Ovary (tissue), 3 donors: ENCODE measurements at regions not wholly inside any gene's neighbourhood (a gene's known extent, or its start where the extent isn't known, plus 50 kb on each side); places are given as distances from the start of the nearest gene placed in this dataset.

ENCODE experiments used
- EP300 ChIP-seq: sonication (generic); formaldehyde crosslinking; IDR thresholded peaks from one replicate; pipeline ENCODE4 v1.6.1; 2017; ENCODE audit warnings: antibody characterized with exemption
- POLR2A ChIP-seq: fragments of 450-650 bp; IDR thresholded peaks from one replicate; pipeline ENCODE4 v1.6.1; 2017; ENCODE audit warnings: antibody characterized with exemption, mild to moderate bottlenecking, moderate library complexity
- TF ChIP-seq, protein P1 (sequence below), 3 donors: fragments of 450-650 bp in 2 of 3; fragments of 200-600 bp in 1 of 3; IDR thresholded peaks; one replicate each; pipeline versions ENCODE4 v1.5.1 to v1.8.0; 2016 to 2022; ENCODE audit warnings: antibody characterized with exemption in 3 of 3, mild to moderate bottlenecking in 1 of 3
- donor health status: DM: no; HTN: no; CAD: no.

- TF ChIP-seq, protein P1, sequence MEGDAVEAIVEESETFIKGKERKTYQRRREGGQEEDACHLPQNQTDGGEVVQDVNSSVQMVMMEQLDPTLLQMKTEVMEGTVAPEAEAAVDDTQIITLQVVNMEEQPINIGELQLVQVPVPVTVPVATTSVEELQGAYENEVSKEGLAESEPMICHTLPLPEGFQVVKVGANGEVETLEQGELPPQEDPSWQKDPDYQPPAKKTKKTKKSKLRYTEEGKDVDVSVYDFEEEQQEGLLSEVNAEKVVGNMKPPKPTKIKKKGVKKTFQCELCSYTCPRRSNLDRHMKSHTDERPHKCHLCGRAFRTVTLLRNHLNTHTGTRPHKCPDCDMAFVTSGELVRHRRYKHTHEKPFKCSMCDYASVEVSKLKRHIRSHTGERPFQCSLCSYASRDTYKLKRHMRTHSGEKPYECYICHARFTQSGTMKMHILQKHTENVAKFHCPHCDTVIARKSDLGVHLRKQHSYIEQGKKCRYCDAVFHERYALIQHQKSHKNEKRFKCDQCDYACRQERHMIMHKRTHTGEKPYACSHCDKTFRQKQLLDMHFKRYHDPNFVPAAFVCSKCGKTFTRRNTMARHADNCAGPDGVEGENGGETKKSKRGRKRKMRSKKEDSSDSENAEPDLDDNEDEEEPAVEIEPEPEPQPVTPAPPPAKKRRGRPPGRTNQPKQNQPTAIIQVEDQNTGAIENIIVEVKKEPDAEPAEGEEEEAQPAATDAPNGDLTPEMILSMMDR (IDR thresholded peaks at IDR 0.05), result no peak
- TF ChIP-seq EP300, result no peak
- TF ChIP-seq POLR2A, result no peak
Measured at GRCh38 chr2:225993430-225993829, 593.9 kb downstream of the NYAP2 start.
